ENCODE measurements at regions not wholly inside any gene's neighbourhood (a gene's known extent, or its start where the extent isn't known, plus 50 kb on each side); places are given as distances from the start of the nearest gene placed in this dataset.
"Not testable (repeated sequence)": the region's sequence is repeated elsewhere in the genome, so short reads cannot be mapped to it uniquely, and the experiment has no call there.

GRCh38 chr14:62432955-62433354, 612.3 kb downstream of the KCNH5 start:
- DNase-seq, result no peak

GRCh38 chr14:62436261-62436660, 609.0 kb downstream of the KCNH5 start:
- no peak for DNase-seq

- DNase-seq, result no peak
Observed at GRCh38 chr14:62439210-62439609, 606.0 kb downstream of the KCNH5 start.

GRCh38 chr14:62443796-62444195, 601.5 kb downstream of the KCNH5 start:
- DNase-seq, result no peak

- DNase-seq, result no peak
Observed at GRCh38 chr14:62445570-62445969, 599.7 kb downstream of the KCNH5 start.

GRCh38 chr14:62451221-62451620, 594.0 kb downstream of the KCNH5 start:
- DNase-seq, result no peak

- no peak for DNase-seq
Observed at GRCh38 chr14:62453226-62453625, 592.0 kb downstream of the KCNH5 start.

- DNase-seq, result no peak
Observed at GRCh38 chr14:62455446-62455845, 589.8 kb downstream of the KCNH5 start.

GRCh38 chr14:62462988-62463387, 582.3 kb downstream of the KCNH5 start:
- DNase-seq, result no peak

GRCh38 chr14:62468946-62469345, 576.3 kb downstream of the KCNH5 start:
- no peak for DNase-seq

GRCh38 chr14:62470935-62471334, 574.3 kb downstream of the KCNH5 start:
- DNase-seq, result no peak

GRCh38 chr14:62491146-62491545, 554.1 kb downstream of the KCNH5 start:
- no peak for DNase-seq

- no peak for DNase-seq
Observed at GRCh38 chr14:62497708-62498107, 547.5 kb downstream of the KCNH5 start.

- no peak for DNase-seq
Observed at GRCh38 chr14:62501021-62501750, 544.1 kb downstream of the KCNH5 start.

GRCh38 chr14:62505045-62505444, 540.2 kb downstream of the KCNH5 start:
- DNase-seq, result no peak

GRCh38 chr14:62521309-62521708, 523.9 kb downstream of the KCNH5 start:
- not testable (repeated sequence) for DNase-seq

- DNase-seq, result no peak
Observed at GRCh38 chr14:62528296-62528695, 517.0 kb downstream of the KCNH5 start.

- no peak for DNase-seq
Observed at GRCh38 chr14:62532181-62532580, 513.1 kb downstream of the KCNH5 start.

- DNase-seq, result no peak
Observed at GRCh38 chr14:62546862-62547474, 498.3 kb downstream of the KCNH5 start.

GRCh38 chr14:62557416-62557815, 487.8 kb downstream of the KCNH5 start:
- no peak for DNase-seq

GRCh38 chr14:62558451-62558850, 486.8 kb downstream of the KCNH5 start:
- no peak for DNase-seq

GRCh38 chr14:62585247-62585646, 460.0 kb downstream of the KCNH5 start:
- DNase-seq, result no peak

GRCh38 chr14:62592877-62593276, 452.4 kb downstream of the KCNH5 start:
- no peak for DNase-seq

GRCh38 chr14:62597143-62597542, 448.1 kb downstream of the KCNH5 start:
- no peak for DNase-seq
